Left lung (tissue), 4 donors: ENCODE measurements at regions not wholly inside any gene's neighbourhood (a gene's known extent, or its start where the extent isn't known, plus 50 kb on each side); places are given as distances from the start of the nearest gene placed in this dataset.

Experiments used
- ATAC-seq: fragments of 200-7000 bp; cut with Tn5 transposase; one replicate; pipeline ENCODE4 v1.9.1; 2020; ENCODE audit warnings: moderate library complexity
- DNase-seq, 4 donors: peaks; one replicate each; pipeline ENCODE4 v3.0.0-alpha.2; 2013 to 2020
- H3K27ac ChIP-seq, 2 donors: fragments of 200-600 bp; sonication (generic) in 1 of 2; one replicate each; pipeline versions ENCODE4 v1.5.0 to v1.8.0; 2020 to 2021
- H3K27me3 ChIP-seq, 2 donors: fragments of 200-600 bp; sonication (generic) in 1 of 2; one replicate each; pipeline versions ENCODE4 v1.5.0 to v1.8.0; 2020 to 2021
- H3K36me3 ChIP-seq, 2 donors: fragments of 200-600 bp; sonication (generic) in 1 of 2; one replicate each; pipeline versions ENCODE4 v1.5.0 to v1.8.0; 2020 to 2021
- H3K4me1 ChIP-seq, 2 donors: fragments of 200-600 bp; one replicate each; pipeline ENCODE4 v1.8.0; 2021
- H3K4me3 ChIP-seq, 2 donors: fragments of 200-600 bp; sonication (generic) in 1 of 2; one replicate each; pipeline versions ENCODE4 v1.5.0 to v1.8.0; 2020 to 2021; ENCODE audit warnings: mild to moderate bottlenecking in 1 of 2
- H3K9me3 ChIP-seq, 2 donors: fragments of 200-600 bp; sonication (generic) in 1 of 2; one replicate each; pipeline versions ENCODE4 v1.5.0 to v1.8.0; 2020 to 2021
- intact Hi-C, 2 donors: fragments of 100-400 bp; cut with DNase I; formaldehyde crosslinking; loops; one replicate each; pipeline versions ENCODE4 v1.11.2 to v1.14.2; 2022
- TF ChIP-seq, protein P1 (sequence below), 2 donors: fragments of 200-600 bp; sonication (generic) in 1 of 2; IDR thresholded peaks; one replicate each; pipeline versions ENCODE4 v1.5.0 to v1.8.0; 2021; ENCODE audit warnings: antibody characterized with exemption in 2 of 2
- donor health status: DM: no; HTN: yes; CAD: no.
- donor health status: DM: no; HTN: no; CAD: no.

DNA sequence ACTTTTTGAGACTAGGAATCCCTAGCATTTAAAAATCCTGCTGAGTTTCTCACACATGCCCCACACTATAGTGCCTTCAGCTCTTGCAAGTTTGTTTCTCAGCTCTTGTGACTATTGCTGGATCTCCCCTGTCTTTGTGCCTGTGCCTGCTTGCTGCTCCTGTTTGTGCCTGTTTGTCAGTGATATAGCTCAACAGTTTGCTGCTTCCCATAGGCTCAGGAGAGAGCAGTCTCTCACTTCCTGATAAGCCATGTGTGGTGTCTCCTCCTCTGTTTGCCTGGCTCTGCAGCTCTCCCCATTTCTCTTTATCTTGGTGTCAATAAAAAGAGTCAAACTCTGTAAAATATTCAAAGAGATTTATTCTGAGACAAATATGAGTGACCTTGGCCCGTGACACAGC lies 259.8 kb upstream of the CLNK start:
- intact Hi-C loops, result no loop called here
- Histone ChIP-seq H3K27ac (no peak overlapping the region), H3K27me3 (no peaks in the 10 kb centered on the region), H3K4me3 (no peak overlapping the region), H3K4me1 (no peaks in the 10 kb centered on the region), H3K9me3 (peaks cover 0 to 12% of the 10 kb centered on the region in 2 donors), H3K36me3 (no peaks in the 10 kb centered on the region)
- no peak for ATAC-seq
- TF ChIP-seq, protein P1, sequence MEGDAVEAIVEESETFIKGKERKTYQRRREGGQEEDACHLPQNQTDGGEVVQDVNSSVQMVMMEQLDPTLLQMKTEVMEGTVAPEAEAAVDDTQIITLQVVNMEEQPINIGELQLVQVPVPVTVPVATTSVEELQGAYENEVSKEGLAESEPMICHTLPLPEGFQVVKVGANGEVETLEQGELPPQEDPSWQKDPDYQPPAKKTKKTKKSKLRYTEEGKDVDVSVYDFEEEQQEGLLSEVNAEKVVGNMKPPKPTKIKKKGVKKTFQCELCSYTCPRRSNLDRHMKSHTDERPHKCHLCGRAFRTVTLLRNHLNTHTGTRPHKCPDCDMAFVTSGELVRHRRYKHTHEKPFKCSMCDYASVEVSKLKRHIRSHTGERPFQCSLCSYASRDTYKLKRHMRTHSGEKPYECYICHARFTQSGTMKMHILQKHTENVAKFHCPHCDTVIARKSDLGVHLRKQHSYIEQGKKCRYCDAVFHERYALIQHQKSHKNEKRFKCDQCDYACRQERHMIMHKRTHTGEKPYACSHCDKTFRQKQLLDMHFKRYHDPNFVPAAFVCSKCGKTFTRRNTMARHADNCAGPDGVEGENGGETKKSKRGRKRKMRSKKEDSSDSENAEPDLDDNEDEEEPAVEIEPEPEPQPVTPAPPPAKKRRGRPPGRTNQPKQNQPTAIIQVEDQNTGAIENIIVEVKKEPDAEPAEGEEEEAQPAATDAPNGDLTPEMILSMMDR (IDR thresholded peaks at IDR 0.05), result no peak
- DNase-seq, result no peak

DNA sequence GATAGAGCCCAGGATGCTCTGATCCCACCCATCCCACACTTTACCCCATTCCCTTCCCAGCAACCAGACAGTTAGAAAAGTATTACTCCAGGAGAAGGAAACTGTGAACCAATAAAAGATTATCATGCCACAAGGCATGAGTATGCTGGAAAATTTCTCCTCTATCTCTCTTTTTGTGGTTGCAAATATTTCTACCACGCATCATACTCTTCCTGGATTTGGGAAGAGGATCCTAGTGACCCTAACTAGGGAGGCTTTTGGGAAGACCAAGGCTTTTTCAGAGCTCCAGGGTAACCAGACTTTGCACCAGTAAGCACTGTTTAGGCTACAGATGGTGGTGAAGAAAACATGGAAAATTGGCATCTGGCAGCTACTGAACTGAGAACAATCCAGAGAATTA lies 257.6 kb upstream of the CLNK start:
- ATAC-seq, result no peak
- H3K4me1 ChIP-seq, result no peaks in the 10 kb centered on the region

DNA sequence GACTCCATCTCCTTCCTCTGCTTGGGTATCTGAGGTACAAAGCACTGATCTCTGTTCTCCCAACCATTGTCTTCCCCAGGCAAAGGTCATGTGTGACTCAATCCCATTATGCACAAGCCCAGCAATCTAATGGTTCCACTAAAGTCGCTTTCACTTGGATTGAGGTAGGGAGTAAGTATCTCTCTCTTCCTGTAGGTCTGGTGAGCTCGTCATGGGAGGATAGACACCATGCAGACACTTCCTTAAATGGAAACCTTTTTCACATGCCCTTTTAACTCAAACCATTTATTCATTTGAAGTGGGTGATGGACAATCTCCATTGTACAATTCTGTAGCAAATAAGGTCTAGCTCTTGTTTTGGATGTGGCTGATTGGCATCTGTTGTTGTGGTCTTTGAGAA lies 245.2 kb upstream of the CLNK start:
- DNase-seq (no peak), ATAC-seq (no peak)
- no peaks in the 10 kb centered on the region for H3K36me3 ChIP-seq
- H3K9me3 ChIP-seq, result no peaks in the 10 kb centered on the region
- H3K27ac ChIP-seq, result no peak overlapping the region
- intact Hi-C loops, result no loop called here
- H3K4me3 ChIP-seq, result no peak overlapping the region
- no peaks in the 10 kb centered on the region for H3K27me3 ChIP-seq
- TF ChIP-seq, protein P1 (IDR thresholded peaks at IDR 0.05), result no peak
- H3K4me1 ChIP-seq, result no peaks in the 10 kb centered on the region

More for the DNA sequence above, 257.6 kb upstream of the CLNK start:
- intact Hi-C loops, result no loop called here
- TF ChIP-seq, protein P1 (IDR thresholded peaks at IDR 0.05), result no peak
- H3K27me3 ChIP-seq, result no peaks in the 10 kb centered on the region
- H3K27ac ChIP-seq, result no peak overlapping the region
- no peak for DNase-seq
- no peaks in the 10 kb centered on the region for H3K36me3 ChIP-seq
- no peak overlapping the region for H3K4me3 ChIP-seq
- peaks cover 0 to 13% of the 10 kb centered on the region in 2 donors for H3K9me3 ChIP-seq

DNA sequence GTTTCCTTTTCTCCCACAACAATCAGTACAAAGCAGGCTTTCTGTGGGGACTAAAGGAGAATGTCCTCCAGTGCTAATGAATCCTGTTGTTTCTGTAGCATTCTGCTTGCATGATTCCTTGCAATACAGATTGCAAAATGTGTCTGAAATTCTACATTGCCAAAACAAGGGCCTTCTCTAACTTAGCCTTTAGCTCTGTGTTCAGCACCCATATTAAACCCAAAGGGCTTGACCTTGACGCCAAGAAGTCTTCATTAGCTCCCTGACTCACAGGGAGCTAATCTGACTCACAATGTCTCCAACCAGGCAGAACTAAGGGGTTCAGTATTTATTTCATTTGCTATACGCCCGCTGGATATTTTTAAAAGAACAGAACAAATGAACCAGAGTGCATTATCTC lies 241.4 kb upstream of the CLNK start:
- DNase-seq (no peak), ATAC-seq (no peak)
- intact Hi-C loops, result no loop called here
- Histone ChIP-seq H3K4me1 (no peaks in the 10 kb centered on the region), H3K9me3 (no peaks in the 10 kb centered on the region), H3K4me3 (no peak overlapping the region), H3K27me3 (no peaks in the 10 kb centered on the region), H3K27ac (no peak overlapping the region), H3K36me3 (no peaks in the 10 kb centered on the region)
- TF ChIP-seq, protein P1 (IDR thresholded peaks at IDR 0.05), result no peak

DNA sequence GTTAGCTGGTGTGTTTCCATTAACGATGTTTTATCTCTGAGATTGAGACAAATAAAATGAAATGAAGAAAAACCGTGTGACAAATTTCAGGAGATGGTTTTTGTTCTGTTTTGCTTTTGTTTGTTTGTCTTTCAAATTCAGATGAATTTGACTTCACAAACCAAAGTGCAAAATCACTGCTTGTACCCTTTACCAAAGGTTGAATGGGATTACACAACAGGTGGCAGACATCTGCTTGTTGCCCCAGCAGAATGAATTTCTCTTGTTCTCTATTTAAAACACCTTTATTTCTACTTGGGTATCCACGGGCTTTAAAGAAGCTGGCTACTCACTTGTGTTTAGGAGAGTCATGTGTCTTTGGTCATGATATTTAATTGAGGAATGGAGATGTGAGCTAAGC lies 239.7 kb upstream of the CLNK start:
- no peaks in the 10 kb centered on the region for H3K36me3 ChIP-seq
- TF ChIP-seq, protein P1 (IDR thresholded peaks at IDR 0.05), result no peak
- no peaks in the 10 kb centered on the region for H3K27me3 ChIP-seq
- DNase-seq (no peak), ATAC-seq (no peak)
- no peaks in the 10 kb centered on the region for H3K4me1 ChIP-seq
- H3K4me3 ChIP-seq, result no peak overlapping the region
- H3K27ac ChIP-seq, result no peak overlapping the region
- no peaks in the 10 kb centered on the region for H3K9me3 ChIP-seq
- intact Hi-C loops, result no loop called here
